Chondrocyte (in vitro differentiated cells): ENCODE measurements at regions not wholly inside any gene's neighbourhood (a gene's known extent, or its start where the extent isn't known, plus 50 kb on each side); places are given as distances from the start of the nearest gene placed in this dataset.

Source experiments
- DNase-seq: peaks from one replicate; pipeline ENCODE4 v3.0.0; 2021; ENCODE audit warnings: mixed read lengths, low spot score
- H3K27ac Mint-ChIP-seq: one replicate; pipeline ENCODE4 v1.8.0; 2021; ENCODE audit warnings: mild to moderate bottlenecking, moderate library complexity, mixed read lengths; ENCODE audit not compliant: unreplicated experiment
- H3K27me3 Mint-ChIP-seq: 2 replicates; pipeline ENCODE4 v1.8.0; 2021; ENCODE audit warnings: low read depth, mixed read lengths
- H3K36me3 Mint-ChIP-seq: 2 replicates; pipeline ENCODE4 v1.8.0; 2021; ENCODE audit warnings: low read depth, mixed read lengths
- H3K4me1 Mint-ChIP-seq: 2 replicates; pipeline ENCODE4 v1.8.0; 2021; ENCODE audit warnings: low read depth, mild to moderate bottlenecking, mixed read lengths
- H3K4me3 Mint-ChIP-seq: one replicate; pipeline ENCODE4 v1.8.0; 2021; ENCODE audit warnings: mild to moderate bottlenecking, moderate library complexity, mixed read lengths; ENCODE audit not compliant: unreplicated experiment
- H3K9me3 Mint-ChIP-seq: 2 replicates; pipeline ENCODE4 v1.8.0; 2021; ENCODE audit warnings: low read depth, mixed read lengths
- TF ChIP-seq, protein P1 (sequence below): fragments of 200-600 bp; sonication (generic); IDR thresholded peaks from 2 replicates; pipeline ENCODE4 v1.5.0; 2021; ENCODE audit warnings: antibody characterized with exemption, mild to moderate bottlenecking, moderate library complexity

DNA sequence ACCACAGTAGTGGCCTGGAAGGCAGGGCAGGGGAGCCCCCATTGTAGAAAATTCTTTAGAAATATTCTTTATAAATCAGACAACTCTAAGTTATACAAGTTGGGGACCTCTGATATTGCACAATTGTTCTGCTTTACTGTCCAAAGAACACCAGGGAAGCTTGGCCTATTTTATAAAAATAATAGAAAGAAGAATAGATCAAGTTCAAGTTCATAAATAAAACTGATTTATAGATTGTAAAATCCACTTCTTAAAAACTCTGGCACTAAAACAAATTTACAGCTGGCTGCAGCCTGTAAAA is 55.0 kb upstream of the GALNT2 start:
- H3K4me1 Mint-ChIP-seq = no peaks in the 10 kb centered on the region
- no peak overlapping the region for H3K27ac Mint-ChIP-seq
- DNase-seq = no peak
- H3K27me3 Mint-ChIP-seq = peaks cover 6% of the 10 kb centered on the region
- no peaks in the 10 kb centered on the region for H3K36me3 Mint-ChIP-seq
- TF ChIP-seq, protein P1, sequence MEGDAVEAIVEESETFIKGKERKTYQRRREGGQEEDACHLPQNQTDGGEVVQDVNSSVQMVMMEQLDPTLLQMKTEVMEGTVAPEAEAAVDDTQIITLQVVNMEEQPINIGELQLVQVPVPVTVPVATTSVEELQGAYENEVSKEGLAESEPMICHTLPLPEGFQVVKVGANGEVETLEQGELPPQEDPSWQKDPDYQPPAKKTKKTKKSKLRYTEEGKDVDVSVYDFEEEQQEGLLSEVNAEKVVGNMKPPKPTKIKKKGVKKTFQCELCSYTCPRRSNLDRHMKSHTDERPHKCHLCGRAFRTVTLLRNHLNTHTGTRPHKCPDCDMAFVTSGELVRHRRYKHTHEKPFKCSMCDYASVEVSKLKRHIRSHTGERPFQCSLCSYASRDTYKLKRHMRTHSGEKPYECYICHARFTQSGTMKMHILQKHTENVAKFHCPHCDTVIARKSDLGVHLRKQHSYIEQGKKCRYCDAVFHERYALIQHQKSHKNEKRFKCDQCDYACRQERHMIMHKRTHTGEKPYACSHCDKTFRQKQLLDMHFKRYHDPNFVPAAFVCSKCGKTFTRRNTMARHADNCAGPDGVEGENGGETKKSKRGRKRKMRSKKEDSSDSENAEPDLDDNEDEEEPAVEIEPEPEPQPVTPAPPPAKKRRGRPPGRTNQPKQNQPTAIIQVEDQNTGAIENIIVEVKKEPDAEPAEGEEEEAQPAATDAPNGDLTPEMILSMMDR = no peak
- no peaks in the 10 kb centered on the region for H3K9me3 Mint-ChIP-seq
- H3K4me3 Mint-ChIP-seq = no peak overlapping the region

DNA sequence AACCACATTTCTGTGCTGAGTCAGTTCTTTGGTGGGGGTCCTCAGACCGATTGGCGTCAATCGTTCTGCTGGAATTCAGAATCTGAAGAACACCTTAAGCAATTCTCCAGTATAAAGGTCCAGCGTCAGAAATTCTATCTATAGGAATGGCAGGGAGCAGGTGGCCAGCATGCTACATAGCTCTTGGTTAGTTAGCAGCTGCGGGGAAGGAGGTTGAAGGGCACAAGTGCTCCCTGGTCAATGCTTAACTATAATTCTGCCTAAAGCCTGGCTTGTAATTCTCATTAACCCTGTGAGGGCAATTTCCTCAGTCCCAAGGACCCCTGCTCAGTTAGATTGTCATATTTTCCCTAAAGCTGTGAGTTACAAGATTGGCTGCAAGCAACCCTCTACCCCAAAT is 54.3 kb upstream of the GALNT2 start:
- Mint-ChIP-seq H3K36me3 (no peaks in the 10 kb centered on the region), H3K4me3 (no peak overlapping the region), H3K4me1 (no peaks in the 10 kb centered on the region), H3K27me3 (peaks cover 6% of the 10 kb centered on the region), H3K27ac (no peak overlapping the region), H3K9me3 (no peaks in the 10 kb centered on the region)
- no peak for DNase-seq
- TF ChIP-seq, protein P1 = no peak

DNA sequence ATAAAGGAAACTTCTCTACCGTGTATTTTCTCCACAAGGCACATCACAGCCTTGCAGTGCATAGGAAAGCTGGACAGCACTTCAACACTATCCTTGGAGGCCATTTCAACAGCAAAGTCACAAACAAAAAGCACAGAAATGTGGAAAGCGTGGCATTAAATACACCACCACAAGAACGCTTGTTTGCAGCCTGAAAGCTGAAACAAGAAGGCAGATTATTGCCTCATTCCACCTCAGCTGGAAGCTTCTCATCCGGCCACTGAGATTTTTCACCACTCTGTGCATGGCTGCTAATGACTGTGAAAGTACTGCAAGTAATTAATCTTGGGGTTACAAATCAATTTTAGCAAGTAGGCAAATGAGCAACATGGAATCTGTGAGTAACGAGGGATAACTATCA is 50.9 kb upstream of the GALNT2 start:
- H3K4me1 Mint-ChIP-seq = no peaks in the 10 kb centered on the region
- no peak for DNase-seq
- TF ChIP-seq, protein P1 = no peak
- H3K9me3 Mint-ChIP-seq = no peaks in the 10 kb centered on the region
- peaks cover 7% of the 10 kb centered on the region for H3K27me3 Mint-ChIP-seq
- H3K4me3 Mint-ChIP-seq = no peak overlapping the region
- H3K36me3 Mint-ChIP-seq = no peaks in the 10 kb centered on the region
- no peak overlapping the region for H3K27ac Mint-ChIP-seq
